Stomach (tissue), 4 donors: ENCODE measurements at regions not wholly inside any gene's neighbourhood (a gene's known extent, or its start where the extent isn't known, plus 50 kb on each side); places are given as distances from the start of the nearest gene placed in this dataset.
"Not testable (repeated sequence)": the region's sequence is repeated elsewhere in the genome, so short reads cannot be mapped to it uniquely, and the experiment has no call there.

Experiments used
- CTCF ChIP-seq, 7 experiments: fragments of 450-650 bp in 4 of 7; fragments of 200-600 bp in 3 of 7; sonication (generic) in 3 of 7; IDR thresholded peaks; one replicate each; pipeline ENCODE4 v1.5.1; 2016 to 2019; ENCODE audit warnings: antibody characterized with exemption in 7 of 7, control low read depth in 2 of 7, mild to moderate bottlenecking in 1 of 7
- EP300 ChIP-seq: sonication (generic); formaldehyde crosslinking; IDR thresholded peaks from one replicate; pipeline ENCODE4 v1.6.1; 2017; ENCODE audit warnings: antibody characterized with exemption
- POLR2A ChIP-seq, 4 donors: fragments of 450-650 bp; IDR thresholded peaks; one replicate each; pipeline ENCODE4 v1.6.1; 2016; ENCODE audit warnings: antibody characterized with exemption in 4 of 4, control low read depth in 2 of 4, mild to moderate bottlenecking in 1 of 4, moderate library complexity in 1 of 4

- not testable (repeated sequence) for TF ChIP-seq CTCF (IDR thresholded peaks at IDR 0.05); POLR2A (IDR thresholded peaks at IDR 0.05); EP300
Observed at GRCh38 chr7:140271643-140271968, 94.8 kb upstream of the KDM7A start.
